GM18519 (cell line): ENCODE measurements at regions not wholly inside any gene's neighbourhood (a gene's known extent, or its start where the extent isn't known, plus 50 kb on each side); places are given as distances from the start of the nearest gene placed in this dataset.

Source experiments
- ATAC-seq: cut with Tn5 transposase; IDR thresholded peaks from one replicate; pipeline ENCODE4 v1.9.1; 2021; ENCODE audit warnings: mild to moderate bottlenecking, moderate library complexity; ENCODE audit not compliant: unreplicated experiment, low FRiP score

DNA sequence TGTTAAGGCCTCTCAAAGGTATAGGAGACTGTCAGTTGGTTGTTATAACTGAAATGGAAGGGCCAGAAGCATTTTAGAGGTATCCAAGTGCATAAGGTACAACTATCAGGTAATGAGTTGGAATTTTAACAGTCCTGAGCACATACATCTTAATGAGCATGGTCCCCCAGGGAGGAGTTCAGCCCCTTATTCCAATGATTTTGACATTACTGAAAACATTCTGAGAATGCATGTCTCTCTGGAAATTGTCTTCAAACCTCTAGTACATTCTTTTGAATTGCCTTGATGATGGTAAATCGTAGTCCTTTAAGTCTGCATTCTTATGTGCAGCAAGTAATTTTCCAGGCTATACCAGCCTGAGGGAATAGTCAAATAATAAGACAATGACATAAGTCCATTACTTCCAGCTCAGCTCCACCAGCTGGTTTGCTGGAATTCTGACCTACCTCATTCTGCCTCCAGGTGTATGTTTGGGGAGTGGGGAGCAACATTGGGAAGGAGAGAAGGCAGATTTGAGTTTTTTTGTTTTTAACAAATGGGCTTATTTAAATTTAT is 239.2 kb downstream of the MSRB3 start:
- ATAC-seq: no peak

DNA sequence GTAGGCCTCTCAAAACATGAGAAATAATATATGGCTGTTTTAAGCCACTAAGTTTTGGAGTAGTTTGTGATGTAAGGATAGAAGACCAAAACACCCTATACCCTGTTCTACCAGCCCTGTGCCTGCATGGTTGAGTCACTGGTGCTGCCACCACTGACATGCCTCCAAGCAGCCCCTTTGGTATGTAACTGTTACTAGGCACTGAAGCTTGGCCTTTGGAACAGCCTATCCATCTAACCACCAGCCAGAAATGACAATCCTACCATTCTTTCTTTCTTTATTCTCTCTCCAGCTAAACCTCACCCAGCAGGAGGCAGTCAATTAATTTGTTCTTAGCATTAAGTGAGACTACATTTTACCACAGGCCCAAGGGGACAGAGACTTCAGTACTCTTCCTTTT is 240.3 kb downstream of the MSRB3 start:
- ATAC-seq: no peak

DNA sequence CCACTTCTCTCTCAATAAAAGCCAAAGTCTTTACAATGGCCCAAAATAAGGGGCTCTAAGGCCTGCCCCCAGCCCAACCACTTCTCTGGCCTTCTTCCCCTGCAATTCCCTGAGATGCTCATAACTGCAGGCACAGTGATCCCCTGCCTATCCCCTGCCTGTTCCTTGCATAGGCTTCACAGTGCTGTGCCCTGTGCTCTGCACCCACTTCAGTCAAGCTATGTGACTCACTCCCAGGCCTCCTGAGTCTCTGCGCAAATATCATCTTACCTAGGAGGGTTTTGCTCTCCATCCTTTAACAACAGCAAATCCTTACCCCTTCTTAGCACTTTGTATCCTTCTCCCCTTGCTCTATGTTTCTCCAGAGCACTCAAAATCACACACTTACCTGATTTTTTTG is 242.2 kb downstream of the MSRB3 start:
- ATAC-seq: no peak

DNA sequence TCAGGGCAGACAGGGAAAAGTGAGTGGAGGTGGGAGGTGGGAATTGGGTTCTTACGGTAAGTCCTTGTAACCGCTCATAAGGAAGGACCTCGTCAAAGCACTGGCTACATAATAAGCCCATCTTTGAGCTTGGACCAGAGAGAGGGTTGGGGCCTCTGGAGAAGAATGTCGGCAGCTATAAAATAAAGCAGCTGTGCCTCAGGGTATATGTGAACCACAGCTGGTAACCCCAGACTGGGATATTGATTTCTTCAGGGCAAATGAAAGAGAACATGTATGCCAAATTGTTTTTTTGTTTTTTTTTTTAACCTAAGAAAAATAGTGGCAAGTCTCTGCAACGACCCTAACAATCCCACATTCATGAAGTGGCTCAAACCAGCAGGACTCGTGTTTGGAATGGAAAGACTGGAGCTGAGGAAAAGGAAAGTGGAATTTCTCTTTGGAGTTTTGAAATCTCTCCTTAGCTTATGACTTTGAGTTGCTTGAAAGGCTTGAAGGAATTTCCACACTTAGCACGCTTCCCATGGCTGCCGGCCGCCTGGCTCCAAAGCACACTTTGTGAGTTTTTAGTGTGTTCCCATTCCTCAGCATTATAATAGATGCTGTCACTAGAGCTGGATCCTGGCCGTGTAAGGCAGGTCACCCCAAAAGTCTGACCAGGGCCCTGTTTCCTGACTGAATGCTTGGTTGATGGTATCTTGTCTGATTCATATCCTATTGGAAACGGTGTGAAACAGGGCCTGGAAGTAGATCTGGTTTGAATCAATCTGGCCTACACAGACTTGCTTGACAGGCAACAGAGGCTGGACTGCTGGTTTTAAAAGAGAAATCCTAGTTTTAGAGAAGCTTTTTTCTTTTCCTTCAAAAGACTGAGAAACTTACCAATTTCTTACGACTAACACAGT is 244.7 kb downstream of the MSRB3 start:
- ATAC-seq: no peak

DNA sequence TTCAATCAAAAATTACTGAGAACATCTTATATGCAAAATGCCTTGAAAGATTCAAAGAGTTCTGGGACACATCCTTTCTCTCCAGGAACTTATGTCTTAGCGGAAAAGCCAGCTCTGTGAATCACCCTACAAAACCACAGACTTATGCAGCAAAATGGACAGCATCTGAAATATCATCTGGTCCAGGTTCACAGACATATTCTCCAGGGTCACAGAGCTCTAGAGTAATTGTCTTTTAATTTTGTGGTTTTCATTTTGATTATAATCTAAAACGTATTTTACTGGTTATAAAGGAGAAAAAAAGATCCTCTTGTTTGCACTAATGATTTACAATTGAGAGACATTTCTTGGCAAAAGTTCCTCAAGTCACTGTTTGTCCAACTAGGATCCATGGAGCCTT is 246.2 kb downstream of the MSRB3 start:
- no peak for ATAC-seq

DNA sequence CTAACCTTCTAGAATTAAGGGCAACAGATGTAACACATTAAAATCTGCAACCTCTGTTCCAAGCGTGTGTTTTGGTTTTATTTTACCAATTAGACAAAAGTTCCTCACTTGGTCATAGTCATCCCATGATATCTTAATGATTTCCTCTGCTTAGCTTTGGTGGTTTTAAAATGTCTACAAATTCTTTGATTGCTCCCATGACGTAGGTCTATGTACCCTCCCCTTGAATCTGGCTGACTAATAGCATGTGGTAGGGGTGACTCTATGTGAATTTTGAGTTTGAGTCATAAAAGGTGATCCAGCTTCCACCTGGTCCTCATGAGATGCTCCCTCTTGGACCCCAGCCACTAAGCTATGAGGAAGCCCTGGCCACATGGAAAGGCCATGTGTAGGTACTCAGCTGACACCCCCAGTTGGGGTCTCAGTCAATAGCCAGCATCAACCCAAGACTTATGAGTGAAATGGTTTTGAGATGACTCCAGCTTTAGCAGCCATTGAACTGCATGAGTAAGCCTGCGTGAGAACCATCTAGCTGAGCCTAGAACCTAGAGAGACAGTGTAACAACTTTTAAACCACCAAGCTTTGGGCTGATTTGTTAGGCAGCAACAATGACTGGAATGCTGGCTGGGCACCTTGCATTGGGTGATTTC is 247.1 kb downstream of the MSRB3 start:
- no peak for ATAC-seq

DNA sequence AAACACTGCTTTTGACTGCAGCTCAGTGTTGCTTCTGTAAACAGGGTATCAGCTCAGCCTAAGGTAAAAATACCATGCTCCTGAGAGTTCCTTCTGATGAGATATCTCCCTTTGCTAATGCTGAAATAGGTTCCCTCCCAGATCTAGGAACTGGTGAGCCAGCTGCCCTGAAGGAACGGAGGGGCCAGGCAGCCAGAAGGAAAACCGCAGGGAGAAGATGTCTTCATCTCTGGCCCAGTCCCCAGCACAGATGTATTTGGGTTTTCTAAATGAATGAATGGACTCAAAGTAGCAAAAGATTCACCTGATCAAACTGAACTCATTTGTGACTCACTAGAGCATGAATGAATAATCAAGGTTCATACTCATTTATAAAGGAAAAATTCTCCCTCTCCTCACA is 247.8 kb downstream of the MSRB3 start:
- no peak for ATAC-seq

DNA sequence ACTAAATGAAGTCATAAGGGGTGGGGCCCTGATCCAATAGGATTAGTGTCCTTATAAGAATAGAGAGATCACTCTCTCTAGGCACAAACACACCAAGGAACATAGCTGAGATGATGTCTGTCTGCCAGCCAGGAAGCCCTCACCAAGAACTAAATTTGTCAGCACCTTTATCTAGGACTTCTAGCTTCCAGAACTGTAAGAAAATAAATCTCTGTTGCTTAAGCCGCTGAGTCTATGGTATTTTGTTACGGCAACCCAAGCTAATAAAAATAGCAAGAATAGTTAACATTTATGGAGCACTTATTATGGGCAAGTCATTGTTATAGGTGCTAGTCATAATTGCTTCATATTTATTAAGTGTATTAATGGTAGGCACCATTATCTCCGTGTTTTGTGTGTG is 249.6 kb downstream of the MSRB3 start:
- no peak for ATAC-seq

DNA sequence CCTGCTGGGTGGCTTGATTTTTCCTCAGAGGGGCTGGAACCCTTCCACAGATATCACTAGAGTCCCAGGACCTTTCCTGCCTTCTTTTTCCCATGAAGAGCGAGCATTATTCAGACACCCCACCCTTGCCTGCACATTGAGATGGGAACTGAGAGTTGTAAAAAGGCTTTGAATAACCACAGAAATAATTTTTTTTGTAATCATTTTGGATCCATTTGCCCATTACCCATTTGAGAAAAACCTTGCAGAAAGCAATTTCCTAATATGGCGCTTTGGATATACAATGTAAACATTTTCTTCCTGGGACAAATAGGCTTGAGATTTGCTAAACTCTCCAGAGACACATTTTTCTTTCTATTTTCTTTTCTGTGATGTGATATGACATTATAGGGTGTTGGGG is 250.6 kb downstream of the MSRB3 start:
- ATAC-seq: no peak

DNA sequence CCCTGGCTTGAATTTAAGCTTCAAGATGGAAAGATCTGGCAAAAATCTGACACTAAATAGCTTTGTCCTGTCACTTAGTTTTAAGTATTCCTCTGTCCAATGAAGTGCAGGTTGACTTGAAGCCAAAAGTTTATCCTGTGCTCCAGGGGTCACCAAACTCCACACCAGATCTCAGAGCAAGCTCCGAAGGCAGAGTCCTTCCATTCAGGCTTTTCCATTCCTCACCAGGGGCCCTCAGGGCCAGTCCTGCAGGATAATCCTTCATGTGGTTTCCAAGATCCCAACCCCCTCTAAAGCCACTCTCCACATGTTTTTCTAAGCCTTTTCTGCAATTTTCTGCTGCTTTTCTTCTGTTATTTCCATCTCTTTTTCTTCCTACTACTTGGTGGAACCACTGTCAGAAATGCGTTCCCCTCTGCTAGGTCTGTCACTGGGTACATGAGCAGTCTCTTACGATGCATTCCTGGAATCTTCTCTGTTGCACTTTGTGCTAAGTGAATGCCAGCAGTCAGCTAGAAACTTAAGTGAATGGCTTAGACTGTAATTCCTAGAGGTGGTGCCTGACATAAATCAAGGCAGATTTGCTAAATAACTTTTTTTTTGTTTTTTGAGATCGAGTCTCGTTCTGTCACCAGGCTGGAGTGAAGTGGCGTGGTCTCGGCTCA is 251.4 kb downstream of the MSRB3 start:
- no peak for ATAC-seq

DNA sequence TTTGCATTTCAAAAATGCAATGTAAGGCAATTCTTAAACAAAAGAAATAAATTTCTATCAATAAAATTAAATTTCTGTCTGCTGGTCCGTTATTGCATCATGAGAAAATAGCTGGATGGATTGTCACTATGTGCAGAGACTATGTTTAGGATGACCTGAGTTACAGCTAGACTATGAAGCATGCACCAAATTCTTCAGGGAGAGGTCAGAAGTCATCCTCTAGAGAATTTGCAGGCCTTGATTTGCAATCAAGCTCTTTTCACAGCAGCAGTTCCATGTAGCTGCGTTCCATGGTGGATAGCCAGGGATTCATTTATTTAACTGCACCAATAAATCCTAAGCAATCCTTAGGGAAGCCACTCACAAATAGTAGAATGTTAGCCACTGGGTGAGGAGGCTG is 253.7 kb downstream of the MSRB3 start:
- no peak for ATAC-seq

DNA sequence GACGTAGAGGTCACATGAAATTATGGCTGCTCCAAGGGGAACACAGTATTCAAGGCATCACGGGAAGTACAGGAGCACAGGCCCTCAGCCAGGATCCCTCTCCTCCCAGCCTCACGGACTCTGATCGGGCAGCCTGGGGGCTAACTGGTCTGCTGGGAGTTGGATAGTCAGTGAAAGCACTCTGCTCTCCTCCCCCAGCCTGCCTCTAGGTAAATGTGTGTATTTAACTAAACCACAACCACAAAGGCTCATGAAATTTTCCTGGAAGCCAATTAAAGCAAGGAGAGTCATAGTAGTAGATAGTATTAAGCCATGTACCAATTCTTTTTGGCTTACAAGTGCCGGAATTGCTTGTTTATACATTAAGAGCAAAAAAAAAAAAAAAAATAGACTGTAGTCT is 254.3 kb downstream of the MSRB3 start:
- ATAC-seq: no peak

DNA sequence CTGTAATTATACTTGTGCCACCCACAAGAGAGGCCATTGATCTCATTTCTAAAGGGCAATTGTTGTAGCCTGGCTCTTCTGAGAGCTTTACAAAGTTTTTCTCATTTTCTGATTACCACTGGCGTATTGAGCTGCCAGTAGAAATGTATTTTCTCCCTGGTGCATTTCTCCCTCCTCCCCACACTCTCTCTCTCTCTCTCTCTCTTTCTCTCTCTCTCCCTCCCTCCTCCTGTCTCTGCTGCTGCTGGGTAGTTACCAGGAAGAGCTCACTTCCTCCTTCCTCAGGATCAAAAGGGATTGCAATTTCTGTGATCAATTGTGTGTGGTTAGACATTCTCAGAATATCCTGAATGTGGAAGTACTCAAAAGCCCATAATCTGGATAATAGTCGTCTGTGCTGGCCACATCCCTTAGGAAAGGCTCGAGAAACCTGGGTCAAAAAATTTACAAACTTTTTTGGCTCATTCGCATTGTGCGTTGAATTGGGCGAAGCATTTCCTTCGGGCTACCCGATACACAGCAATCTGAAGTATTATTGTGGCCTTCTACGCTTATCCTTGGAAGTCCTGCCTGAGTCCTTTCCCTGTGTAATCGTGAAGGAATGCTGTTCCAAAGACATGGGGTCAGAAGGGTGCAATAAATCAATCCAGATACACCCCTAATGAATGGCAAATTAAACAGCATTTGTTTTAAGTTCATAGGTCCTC is 254.8 kb downstream of the MSRB3 start:
- no peak for ATAC-seq

DNA sequence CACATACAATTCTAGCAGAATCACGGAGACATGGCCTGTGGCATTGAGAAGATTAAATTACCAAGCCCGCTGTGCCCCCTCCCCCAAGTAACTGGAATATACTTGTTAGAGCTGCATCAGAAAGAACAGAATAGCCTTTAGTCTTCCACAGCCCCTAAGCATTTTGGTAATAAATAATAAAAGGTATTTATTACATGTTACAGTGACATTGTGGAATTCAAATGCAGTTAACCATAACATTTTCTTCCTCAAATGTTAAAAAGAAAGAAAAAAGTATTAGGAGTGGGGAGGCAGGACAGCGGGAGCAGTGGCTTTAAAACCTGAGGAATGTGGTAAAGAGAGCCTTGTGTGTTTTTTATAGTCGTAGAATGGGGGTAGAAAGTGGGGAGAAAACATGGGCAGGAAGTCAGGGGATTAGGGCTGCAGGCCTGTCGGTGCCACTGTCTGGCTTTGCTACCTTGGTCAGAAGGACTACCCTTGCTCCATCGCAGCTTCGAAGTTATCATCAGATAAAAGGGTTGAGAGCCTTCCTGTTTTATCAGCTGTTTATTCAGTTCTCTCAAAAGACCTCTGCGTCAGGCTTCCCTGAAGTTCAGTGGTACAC is 255.9 kb downstream of the MSRB3 start:
- no peak for ATAC-seq

DNA sequence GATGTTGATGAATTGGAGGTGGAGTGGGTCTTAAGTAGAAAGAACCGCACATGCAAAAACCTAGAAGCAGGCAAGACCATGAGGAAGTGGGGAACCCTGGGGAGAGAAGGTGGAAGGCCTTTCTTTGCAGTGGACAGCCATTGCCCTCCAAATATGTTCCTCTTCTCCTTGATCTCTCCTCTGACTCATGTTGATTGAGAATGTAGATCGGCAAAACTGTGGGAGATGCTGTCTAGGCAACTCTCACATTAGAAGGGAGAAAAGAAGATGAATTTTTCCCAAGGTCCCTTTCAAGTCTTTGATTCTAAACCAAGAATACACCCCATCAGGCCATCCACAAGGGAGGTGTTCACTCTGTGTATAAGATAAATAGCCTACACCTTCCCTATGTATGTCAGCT is 257.5 kb downstream of the MSRB3 start:
- no peak for ATAC-seq

DNA sequence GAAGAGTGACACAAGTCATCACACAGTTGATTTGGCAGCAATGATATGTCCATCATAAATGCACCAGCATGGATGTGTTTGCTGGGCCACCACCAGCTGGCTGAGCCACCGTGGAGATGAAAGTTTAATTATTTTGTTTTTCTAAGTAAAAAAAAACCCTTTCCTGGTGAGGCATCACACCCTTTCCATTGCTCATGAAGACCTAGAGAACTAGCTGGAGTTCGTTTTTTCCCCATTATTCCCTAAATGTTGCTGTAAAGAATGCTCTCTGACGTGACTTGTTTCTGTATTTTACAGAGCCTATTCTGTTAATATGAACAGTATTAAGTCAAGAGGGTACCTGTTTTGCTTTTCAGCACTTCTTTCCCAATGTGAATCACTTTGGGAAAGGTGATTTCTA is 257.9 kb downstream of the MSRB3 start:
- ATAC-seq: no peak

DNA sequence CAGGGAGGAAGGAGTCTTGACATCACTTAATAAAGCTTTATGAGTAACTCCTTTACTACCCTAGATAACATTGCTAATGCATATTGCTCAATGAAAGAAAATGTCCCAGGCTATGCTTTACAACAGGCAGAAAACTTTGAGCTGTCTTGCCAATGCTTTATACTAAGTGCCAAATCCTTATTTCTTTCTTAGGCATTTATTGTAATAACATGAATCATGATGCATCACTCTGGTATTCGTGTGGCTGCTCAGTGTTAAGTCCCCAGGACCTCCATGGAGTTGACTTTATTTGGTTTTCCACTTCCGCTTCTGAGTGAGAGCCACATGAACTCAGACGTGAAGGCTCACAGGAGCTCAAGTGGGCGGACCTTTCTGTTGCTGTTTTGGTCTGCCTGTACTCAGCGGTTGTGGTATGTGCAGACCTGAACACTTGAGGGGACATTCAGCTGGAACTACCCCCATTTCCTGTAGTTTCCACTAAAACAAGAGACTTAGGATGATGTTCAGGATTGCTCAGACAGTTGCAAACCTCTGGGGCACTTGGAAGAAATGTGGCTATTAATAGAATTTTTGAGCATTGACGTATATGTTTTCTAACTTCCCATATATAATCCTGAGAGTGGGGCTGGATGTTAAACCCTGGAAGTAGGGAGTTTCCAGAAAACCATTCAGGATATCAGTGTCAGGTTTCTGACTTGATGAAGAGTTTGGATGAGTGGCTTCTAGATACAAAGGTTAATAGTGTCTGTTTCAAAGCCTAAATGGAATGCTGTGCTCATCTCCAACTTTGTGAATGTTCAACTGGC is 258.6 kb downstream of the MSRB3 start:
- no peak for ATAC-seq

DNA sequence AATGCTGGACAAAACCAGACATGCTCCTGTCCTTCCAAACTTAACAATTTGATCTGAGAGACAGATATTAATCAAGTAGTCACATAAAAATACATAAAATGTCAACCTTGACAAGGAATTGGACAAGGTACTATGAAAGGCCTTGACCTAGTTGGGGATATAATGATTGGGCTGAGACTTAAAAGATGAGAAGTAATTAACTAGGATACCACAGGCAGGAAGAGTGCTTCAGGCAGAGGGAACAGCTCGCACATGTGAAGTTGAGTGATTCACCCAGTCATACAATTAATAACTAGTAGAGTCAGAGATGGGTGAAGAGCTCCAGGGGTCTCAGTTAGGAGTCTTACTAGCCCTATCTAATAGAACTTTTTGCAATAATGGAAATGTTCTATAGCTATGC is 259.5 kb downstream of the MSRB3 start:
- ATAC-seq: no peak

DNA sequence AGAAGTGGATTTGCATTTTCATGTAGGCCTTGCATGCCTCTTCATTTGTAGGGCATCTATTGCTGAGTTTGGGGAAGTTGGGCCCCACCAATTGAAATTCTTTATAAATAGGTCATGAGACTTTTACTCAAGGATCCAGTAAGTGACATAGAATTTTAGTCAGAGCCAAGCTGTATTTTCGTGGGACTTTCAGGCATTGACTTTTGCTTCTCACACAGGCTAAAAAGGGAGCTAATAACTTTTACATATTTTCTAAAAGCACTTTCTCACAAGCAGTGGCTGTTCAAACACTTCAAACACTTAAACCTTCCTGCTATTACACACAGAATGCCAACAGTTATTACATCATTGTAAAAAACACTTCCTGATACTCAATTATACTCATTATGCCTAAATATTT is 260.5 kb downstream of the MSRB3 start:
- ATAC-seq: no peak
